Peyer's patch (tissue), 4 donors: ENCODE measurements at regions not wholly inside any gene's neighbourhood (a gene's known extent, or its start where the extent isn't known, plus 50 kb on each side); places are given as distances from the start of the nearest gene placed in this dataset.
"Not testable (repeated sequence)": the region's sequence is repeated elsewhere in the genome, so short reads cannot be mapped to it uniquely, and the experiment has no call there.

Experiments
- POLR2A ChIP-seq, 2 donors: fragments of 450-650 bp; IDR thresholded peaks; one replicate each; pipeline ENCODE4 v1.5.1; 2017; ENCODE audit warnings: antibody characterized with exemption in 2 of 2, mild to moderate bottlenecking in 2 of 2, moderate library complexity in 2 of 2
- TF ChIP-seq, protein P1 (sequence below), 6 experiments: fragments of 450-650 bp in 4 of 6; fragments of 200-600 bp in 2 of 6; sonication (generic) in 1 of 6; IDR thresholded peaks; one replicate each; pipeline ENCODE4 v1.5.1; 2017 to 2019; ENCODE audit warnings: antibody characterized with exemption in 6 of 6, mild to moderate bottlenecking in 3 of 6, moderate library complexity in 1 of 6

DNA sequence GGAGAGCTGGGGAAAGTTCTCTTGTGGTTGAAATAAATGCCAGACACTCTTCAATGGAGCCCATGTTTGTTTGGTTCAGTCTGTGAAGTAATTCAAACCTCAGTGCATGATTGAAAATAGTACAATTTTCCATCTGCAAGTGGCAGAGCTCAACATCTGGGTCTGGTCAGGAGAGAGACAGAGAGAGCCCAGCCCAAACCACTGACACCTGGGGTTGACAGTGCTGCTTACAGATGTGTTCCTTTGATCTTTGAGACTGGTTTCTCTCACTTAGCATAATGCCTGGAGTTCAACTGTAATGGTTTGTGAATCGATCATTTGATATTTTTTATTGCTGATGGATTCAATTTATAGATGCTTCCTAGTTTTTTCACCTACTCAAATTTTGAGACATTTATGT is 137.3 kb upstream of the POTEB2 start:
- not testable (repeated sequence) for TF ChIP-seq POLR2A (IDR thresholded peaks at IDR 0.05)
- TF ChIP-seq, protein P1, sequence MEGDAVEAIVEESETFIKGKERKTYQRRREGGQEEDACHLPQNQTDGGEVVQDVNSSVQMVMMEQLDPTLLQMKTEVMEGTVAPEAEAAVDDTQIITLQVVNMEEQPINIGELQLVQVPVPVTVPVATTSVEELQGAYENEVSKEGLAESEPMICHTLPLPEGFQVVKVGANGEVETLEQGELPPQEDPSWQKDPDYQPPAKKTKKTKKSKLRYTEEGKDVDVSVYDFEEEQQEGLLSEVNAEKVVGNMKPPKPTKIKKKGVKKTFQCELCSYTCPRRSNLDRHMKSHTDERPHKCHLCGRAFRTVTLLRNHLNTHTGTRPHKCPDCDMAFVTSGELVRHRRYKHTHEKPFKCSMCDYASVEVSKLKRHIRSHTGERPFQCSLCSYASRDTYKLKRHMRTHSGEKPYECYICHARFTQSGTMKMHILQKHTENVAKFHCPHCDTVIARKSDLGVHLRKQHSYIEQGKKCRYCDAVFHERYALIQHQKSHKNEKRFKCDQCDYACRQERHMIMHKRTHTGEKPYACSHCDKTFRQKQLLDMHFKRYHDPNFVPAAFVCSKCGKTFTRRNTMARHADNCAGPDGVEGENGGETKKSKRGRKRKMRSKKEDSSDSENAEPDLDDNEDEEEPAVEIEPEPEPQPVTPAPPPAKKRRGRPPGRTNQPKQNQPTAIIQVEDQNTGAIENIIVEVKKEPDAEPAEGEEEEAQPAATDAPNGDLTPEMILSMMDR (IDR thresholded peaks at IDR 0.05): not testable (repeated sequence)
